GM23338 (cell line): ENCODE measurements at regions not wholly inside any gene's neighbourhood (a gene's known extent, or its start where the extent isn't known, plus 50 kb on each side); places are given as distances from the start of the nearest gene placed in this dataset.

Experiments
- ATAC-seq: fragments of 200-7000 bp; cut with Tn5 transposase; 3 replicates; pipeline ENCODE4 v1.9.1; 2020
- DNase-seq: peaks from one replicate; pipeline ENCODE4 v3.0.0-alpha.2; 2015; ENCODE audit warnings: low spot score
- H2AFZ ChIP-seq: fragments of 200-600 bp; sonication (generic); 2 replicates; pipeline ENCODE4 v1.8.0; 2016; ENCODE audit warnings: antibody characterized with exemption, mild to moderate bottlenecking, moderate library complexity
- H3F3A ChIP-seq: fragments of 200-600 bp; sonication (generic); replicated peaks from 2 replicates; pipeline ENCODE4 v1.8.0; 2017; ENCODE audit warnings: antibody characterized with exemption, mixed run types, low read depth
- H3K27ac ChIP-seq: fragments of 200-600 bp; sonication (generic); 2 replicates; pipeline ENCODE4 v1.6.1; 2016; ENCODE audit warnings: low read depth
- H3K27me3 ChIP-seq: fragments of 200-600 bp; sonication (generic); 2 replicates; pipeline ENCODE4 v1.8.0; 2016; ENCODE audit warnings: mild to moderate bottlenecking, mixed run types, moderate library complexity; ENCODE audit not compliant: insufficient read depth
- H3K36me3 ChIP-seq: fragments of 200-600 bp; sonication (generic); 2 replicates; pipeline ENCODE4 v1.8.0; 2016; ENCODE audit warnings: mild to moderate bottlenecking; ENCODE audit not compliant: insufficient read depth
- H3K4me1 ChIP-seq: fragments of 200-600 bp; sonication (generic); 2 replicates; pipeline ENCODE4 v1.8.0; 2016; ENCODE audit warnings: mild to moderate bottlenecking, moderate library complexity; ENCODE audit not compliant: insufficient read depth
- H3K4me2 ChIP-seq: fragments of 200-600 bp; sonication (generic); 2 replicates; pipeline ENCODE4 v1.7.1; 2017; ENCODE audit warnings: mixed run types
- H3K4me3 ChIP-seq: fragments of 200-600 bp; sonication (generic); 2 replicates; pipeline ENCODE4 v1.6.1; 2016; ENCODE audit warnings: mixed run types
- H3K79me2 ChIP-seq: fragments of 200-600 bp; sonication (generic); replicated peaks from 2 replicates; pipeline ENCODE4 v1.8.0; 2017; ENCODE audit warnings: mild to moderate bottlenecking; ENCODE audit not compliant: insufficient read depth
- H3K9me2 ChIP-seq: fragments of 200-600 bp; sonication (generic); 2 replicates; pipeline ENCODE4 v1.8.0; 2017; ENCODE audit not compliant: insufficient read depth
- H4K20me1 ChIP-seq: fragments of 200-600 bp; sonication (generic); replicated peaks from 2 replicates; pipeline ENCODE4 v1.8.0; 2017; ENCODE audit warnings: mild to moderate bottlenecking; ENCODE audit not compliant: insufficient read depth
- H3K27ac Mint-ChIP-seq: 2 replicates; pipeline ENCODE4 v1.8.0; 2020; ENCODE audit warnings: inconsistent platforms, mild to moderate bottlenecking, moderate library complexity, mixed read lengths
- H3K27me3 Mint-ChIP-seq: 3 replicates; pipeline ENCODE4 v1.8.0; 2022; ENCODE audit warnings: low read depth, mild to moderate bottlenecking, moderate library complexity, mixed read lengths, inconsistent platforms; ENCODE audit not compliant: insufficient read depth, poor library complexity
- H3K36me3 Mint-ChIP-seq: 3 replicates; pipeline ENCODE4 v1.8.0; 2021; ENCODE audit warnings: low read depth, mild to moderate bottlenecking, inconsistent platforms, moderate library complexity, mixed read lengths
- H3K4me1 Mint-ChIP-seq: 3 replicates; pipeline ENCODE4 v1.8.0; 2020; ENCODE audit warnings: mild to moderate bottlenecking, inconsistent platforms, mixed read lengths
- H3K4me3 Mint-ChIP-seq: 3 replicates; pipeline ENCODE4 v1.8.0; 2021; ENCODE audit warnings: moderate library complexity, mild to moderate bottlenecking, inconsistent platforms, mixed read lengths
- H3K9me3 Mint-ChIP-seq: 3 replicates; pipeline ENCODE4 v1.8.0; 2020; ENCODE audit warnings: moderate library complexity, mild to moderate bottlenecking, inconsistent platforms, mixed read lengths
- CREB1 ChIP-seq: fragments of 250-450 bp; sonication (Bioruptor Pico); IDR thresholded peaks from 2 replicates; pipeline ENCODE4 v1.5.0; 2020; ENCODE audit warnings: low read depth, mild to moderate bottlenecking, moderate library complexity
- POLR2AphosphoS5 ChIP-seq: IDR thresholded peaks from 2 replicates; pipeline ENCODE4 v1.6.1; 2016; ENCODE audit warnings: antibody characterized with exemption, low read depth
- STAT1 ChIP-seq: IDR thresholded peaks from one replicate; pipeline ENCODE4 v1.6.1; 2016; ENCODE audit warnings: antibody characterized with exemption; ENCODE audit not compliant: unreplicated experiment
- TF ChIP-seq, protein P1 (sequence below), 2 experiments: fragments of 200-600 bp in 1 of 2; sonication (generic) in 1 of 2; conservative IDR thresholded peaks; 2 replicates each; pipeline versions ENCODE4 v1.5.1 to v1.6.1; 2016 to 2017; ENCODE audit warnings: antibody characterized with exemption in 2 of 2, low read depth in 2 of 2, mild to moderate bottlenecking in 2 of 2, moderate library complexity in 1 of 2

DNA sequence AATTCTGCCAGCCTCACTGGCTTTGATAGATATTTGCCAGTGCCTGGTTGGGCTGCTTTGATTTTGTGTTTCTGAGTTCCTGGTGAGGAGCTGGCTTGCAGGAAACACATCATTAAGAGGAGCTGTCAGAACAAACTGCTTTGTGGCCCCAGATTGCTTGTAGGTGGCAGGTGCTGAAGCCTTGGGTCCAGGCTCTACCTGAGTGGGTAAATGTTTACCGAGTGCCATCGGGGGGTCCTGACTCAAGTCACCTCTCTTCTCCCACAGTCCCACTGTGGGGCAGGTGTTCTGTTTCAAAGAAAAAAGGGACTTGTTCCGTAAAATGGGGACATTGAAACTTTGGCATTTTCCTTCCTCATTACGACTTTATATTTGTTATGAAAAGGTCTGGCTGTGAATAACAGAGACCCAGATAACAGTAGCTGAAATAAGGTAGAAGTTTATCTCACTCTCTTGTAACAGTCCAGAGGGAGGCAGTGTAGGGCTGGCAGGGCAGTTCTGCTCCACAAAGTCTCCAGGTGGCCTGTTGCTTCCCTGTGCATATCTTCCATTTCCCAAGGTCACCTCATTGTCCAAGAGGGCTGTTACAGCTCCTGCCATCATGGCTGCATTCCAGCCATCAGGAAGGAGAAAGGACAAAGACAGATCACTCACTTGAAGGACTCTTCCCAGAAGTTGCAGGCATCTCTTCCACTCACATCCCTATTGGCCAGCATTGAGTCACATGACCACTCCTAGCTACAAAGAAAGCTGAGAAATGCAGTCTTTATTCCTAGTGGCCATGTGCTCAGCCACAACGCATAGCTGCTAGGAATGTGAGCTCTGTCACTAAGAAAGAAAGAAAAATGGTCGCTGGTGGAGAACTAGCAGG lies 149.9 kb upstream of the KCNG1 start:
- no peaks in the 10 kb centered on the region for H3K4me1 ChIP-seq
- Mint-ChIP-seq H3K4me3 (no peak overlapping the region), H3K27me3 (no peaks in the 10 kb centered on the region), H3K9me3 (no peaks in the 10 kb centered on the region), H3K4me1 (peaks cover 8% of the 10 kb centered on the region; the same call in 2 of the 3 replicates), H3K36me3 (no peaks in the 10 kb centered on the region), H3K27ac (0 out of 2 replicates have a peak overlapping the region, but pooled peaks have one; percentile 21)
- DNase-seq (peak; percentile 55), ATAC-seq (peak; percentile 47; the same call in 2 of the 3 replicates)
- H3K4me3 ChIP-seq, result no peak overlapping the region
- no peaks in the 10 kb centered on the region for H3K79me2 ChIP-seq
- H3K36me3 ChIP-seq, result no peaks in the 10 kb centered on the region
- H3K9me2 ChIP-seq, result no peaks in the 10 kb centered on the region
- TF ChIP-seq STAT1 (no peak), POLR2AphosphoS5 (no peak)
- TF ChIP-seq, protein P1, sequence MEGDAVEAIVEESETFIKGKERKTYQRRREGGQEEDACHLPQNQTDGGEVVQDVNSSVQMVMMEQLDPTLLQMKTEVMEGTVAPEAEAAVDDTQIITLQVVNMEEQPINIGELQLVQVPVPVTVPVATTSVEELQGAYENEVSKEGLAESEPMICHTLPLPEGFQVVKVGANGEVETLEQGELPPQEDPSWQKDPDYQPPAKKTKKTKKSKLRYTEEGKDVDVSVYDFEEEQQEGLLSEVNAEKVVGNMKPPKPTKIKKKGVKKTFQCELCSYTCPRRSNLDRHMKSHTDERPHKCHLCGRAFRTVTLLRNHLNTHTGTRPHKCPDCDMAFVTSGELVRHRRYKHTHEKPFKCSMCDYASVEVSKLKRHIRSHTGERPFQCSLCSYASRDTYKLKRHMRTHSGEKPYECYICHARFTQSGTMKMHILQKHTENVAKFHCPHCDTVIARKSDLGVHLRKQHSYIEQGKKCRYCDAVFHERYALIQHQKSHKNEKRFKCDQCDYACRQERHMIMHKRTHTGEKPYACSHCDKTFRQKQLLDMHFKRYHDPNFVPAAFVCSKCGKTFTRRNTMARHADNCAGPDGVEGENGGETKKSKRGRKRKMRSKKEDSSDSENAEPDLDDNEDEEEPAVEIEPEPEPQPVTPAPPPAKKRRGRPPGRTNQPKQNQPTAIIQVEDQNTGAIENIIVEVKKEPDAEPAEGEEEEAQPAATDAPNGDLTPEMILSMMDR (conservative IDR thresholded peaks at IDR 0.05; ENCODE audit: low read depth in 2 of 2), result peak in 1 of 2 experiments; percentile 38; a peak in 3 of 4 replicates
- H3K27me3 ChIP-seq, result peaks cover 20% of the 10 kb centered on the region; the same call in 1 of the 2 replicates
- H3K4me2 ChIP-seq, result no peak overlapping the region
- H3K27ac ChIP-seq, result no peak overlapping the region
- H3F3A ChIP-seq, result no peaks in the 10 kb centered on the region
- H2AFZ ChIP-seq, result 0 out of 2 replicates have a peak overlapping the region, but pooled peaks have one; percentile 8
- H4K20me1 ChIP-seq, result no peaks in the 10 kb centered on the region

- Mint-ChIP-seq H3K36me3 (no peaks in the 10 kb centered on the region), H3K27me3 (no peaks in the 10 kb centered on the region), H3K9me3 (no peaks in the 10 kb centered on the region), H3K4me3 (no peak overlapping the region), H3K27ac (no peak overlapping the region), H3K4me1 (peaks cover 8% of the 10 kb centered on the region; the same call in 2 of the 3 replicates)
- Histone ChIP-seq H3K4me1 (no peaks in the 10 kb centered on the region), H4K20me1 (no peaks in the 10 kb centered on the region), H2AFZ (no peak overlapping the region), H3K9me2 (no peaks in the 10 kb centered on the region), H3K36me3 (no peaks in the 10 kb centered on the region), H3K4me3 (no peak overlapping the region), H3K27me3 (peaks cover 20% of the 10 kb centered on the region; the same call in 1 of the 2 replicates), H3K4me2 (no peak overlapping the region), H3F3A (no peaks in the 10 kb centered on the region), H3K79me2 (no peaks in the 10 kb centered on the region), H3K27ac (no peak overlapping the region)
- ATAC-seq, result no peak
- no peak for DNase-seq
- no peak for TF ChIP-seq CREB1 (CRISPR knock-in tag)
- TF ChIP-seq, protein P1 (conservative IDR thresholded peaks at IDR 0.05; ENCODE audit: low read depth in 2 of 2), result no peak
These were observed 148.2 kb upstream of the KCNG1 start for GRCh38 chr20:51171141-51171540.
